Fibroblast of mammary gland (primary cell): ENCODE measurements at regions not wholly inside any gene's neighbourhood (a gene's known extent, or its start where the extent isn't known, plus 50 kb on each side); places are given as distances from the start of the nearest gene placed in this dataset.
"Not testable (repeated sequence)": the region's sequence is repeated elsewhere in the genome, so short reads cannot be mapped to it uniquely, and the experiment has no call there.

Experiments
- DNase-seq: peaks from one replicate; pipeline ENCODE4 v3.0.0-alpha.2; 2010; ENCODE audit warnings: low read depth
- H3K4me3 ChIP-seq: 2 replicates; pipeline ENCODE4 v1.5.1; 2011; ENCODE audit warnings: low read depth, mild to moderate bottlenecking, low read length, moderate library complexity; ENCODE audit not compliant: control insufficient read depth
- CTCF ChIP-seq: conservative IDR thresholded peaks from 2 replicates; pipeline ENCODE4 v1.5.1; 2011; ENCODE audit warnings: low read depth, low read length, inconsistent platforms; ENCODE audit not compliant: control insufficient read depth, insufficient read depth

- no peak for TF ChIP-seq CTCF
- no peak for DNase-seq
Measured at GRCh38 chr14:103230658-103231334, 103.2 kb upstream of the EIF5 start.

GRCh38 chr14:103231376-103232019 is 102.5 kb upstream of the EIF5 start:
- no peak for DNase-seq
- TF ChIP-seq CTCF, result no peak
- no peak overlapping the region for H3K4me3 ChIP-seq

More at GRCh38 chr14:103230658-103231334, 103.2 kb upstream of the EIF5 start:
- no peak overlapping the region for H3K4me3 ChIP-seq

GRCh38 chr14:103232031-103232808 is 101.8 kb upstream of the EIF5 start:
- DNase-seq, result no peak
- H3K4me3 ChIP-seq, result no peak overlapping the region
- no peak for TF ChIP-seq CTCF

GRCh38 chr14:103232831-103233319 is 101.2 kb upstream of the EIF5 start:
- DNase-seq, result no peak
- TF ChIP-seq CTCF, result no peak
- H3K4me3 ChIP-seq, result no peak overlapping the region

GRCh38 chr14:103233328-103233727 is 100.7 kb upstream of the EIF5 start:
- no peak for DNase-seq
- TF ChIP-seq CTCF, result no peak
- H3K4me3 ChIP-seq, result no peak overlapping the region

- not testable (repeated sequence) for H3K4me3 ChIP-seq, DNase-seq
Measured at GRCh38 chr14:103234826-103235225, 99.2 kb upstream of the EIF5 start.

- not testable (repeated sequence) for DNase-seq
Measured at GRCh38 chr14:103235506-103235905, 98.5 kb upstream of the EIF5 start.

More at GRCh38 chr14:103235506-103235905, 98.5 kb upstream of the EIF5 start:
- not testable (repeated sequence) for H3K4me3 ChIP-seq
